ENCODE measurements at regions not wholly inside any gene's neighbourhood (a gene's known extent, or its start where the extent isn't known, plus 50 kb on each side); places are given as distances from the start of the nearest gene placed in this dataset.

GRCh38 chr17:71472809-71473789 lies 647.7 kb upstream of the SOX9 start:
- TF ChIP-seq CTCF (IDR thresholded peaks at IDR 0.05), result no peak
- no peak for TF ChIP-seq POLR2A (IDR thresholded peaks at IDR 0.05)

All from uterus (tissue), 2 donors.